ENCODE measurements at regions not wholly inside any gene's neighbourhood (a gene's known extent, or its start where the extent isn't known, plus 50 kb on each side); places are given as distances from the start of the nearest gene placed in this dataset.

DNA sequence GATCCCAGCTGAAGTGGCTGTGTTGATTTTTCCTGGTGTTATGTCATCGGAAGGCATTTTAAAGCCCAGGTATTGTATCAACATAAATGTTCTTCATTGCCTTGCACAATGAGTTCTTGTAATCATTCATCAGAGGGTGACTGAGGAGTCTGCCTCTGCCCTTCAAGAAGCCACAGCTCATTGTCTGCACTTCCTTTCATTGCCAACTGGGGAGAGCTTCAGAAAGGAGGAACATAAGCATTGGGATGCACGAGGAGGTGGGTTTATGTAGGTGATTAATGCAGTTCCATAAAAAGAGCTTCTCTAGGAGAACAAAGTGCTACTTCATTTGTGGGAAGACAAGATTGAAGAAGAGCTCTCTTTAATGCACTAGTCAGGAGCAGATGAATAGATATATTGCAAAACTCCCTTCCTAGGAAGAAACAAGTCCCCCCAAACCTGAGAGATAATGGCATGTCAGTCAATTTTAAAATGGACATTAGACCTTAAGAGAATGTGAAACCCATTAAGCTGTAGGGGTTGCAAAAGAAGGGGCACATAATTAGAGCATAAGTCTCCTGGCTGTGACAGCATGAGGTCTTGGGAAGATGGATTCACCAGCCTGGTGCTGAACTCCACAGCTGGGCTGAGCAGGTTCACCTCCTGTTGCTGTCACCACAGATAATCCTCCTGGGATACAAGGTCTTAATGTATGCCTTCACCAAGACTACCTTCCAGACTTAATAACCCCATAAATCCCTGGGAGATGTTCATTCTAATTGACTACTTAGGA is 124.6 kb downstream of the BACH1 start:
- TF ChIP-seq POLR2A (IDR thresholded peaks at IDR 0.05; ENCODE audit: low read length), result no peak
- no peak for TF ChIP-seq GATA1 (IDR thresholded peaks at IDR 0.05; ENCODE audit: low read depth, low read length)

All from erythroblast (primary cell).